ENCODE measurements at regions not wholly inside any gene's neighbourhood (a gene's known extent, or its start where the extent isn't known, plus 50 kb on each side); places are given as distances from the start of the nearest gene placed in this dataset.

- Histone ChIP-seq H3K4me3 (ENCODE audit: insufficient read depth, low read depth, low read length) (no peak overlapping the region), H3K27me3 (ENCODE audit: control insufficient read depth, insufficient read depth, low read length) (no peaks in the 10 kb centered on the region), H2BK120ac (ENCODE audit: low read depth, low read length) (no peak overlapping the region), H3K9ac (ENCODE audit: low read depth, low read length) (no peak overlapping the region), H2BK20ac (ENCODE audit: low read depth, low read length) (no peak overlapping the region), H2AK5ac (ENCODE audit: low read depth, low read length) (no peak overlapping the region), H4K5ac (ENCODE audit: low read depth, low read length) (no peak overlapping the region), H4K8ac (ENCODE audit: low read depth in 2 of 2, low read length in 2 of 2) (no peak overlapping the region), H3K4me2 (ENCODE audit: low read depth, low read length) (no peak overlapping the region), H3K79me1 (ENCODE audit: low read depth in 1 of 2, low read length in 2 of 2) (no peaks in the 10 kb centered on the region), H3K36me3 (ENCODE audit: control insufficient read depth, insufficient read depth, low read length) (no peaks in the 10 kb centered on the region), H3K23ac (ENCODE audit: low read depth, low read length) (no peak overlapping the region), H3K14ac (replicated peaks; ENCODE audit: low read depth, low read length) (no peak overlapping the region), H2BK5ac (ENCODE audit: low read depth, low read length, poor library complexity, severe bottlenecking) (no peak overlapping the region), H3K9me1 (ENCODE audit: insufficient read depth, low read length) (no peaks in the 10 kb centered on the region), H3K4me1 (ENCODE audit: control insufficient read depth, insufficient read depth, low read length) (no peaks in the 10 kb centered on the region), H3K4ac (ENCODE audit: low read depth, low read length) (no peak overlapping the region), H4K20me1 (ENCODE audit: insufficient read depth, low read length) (no peaks in the 10 kb centered on the region), H3K18ac (ENCODE audit: low read depth, low read length) (no peak overlapping the region), H4K91ac (ENCODE audit: insufficient read depth, low read depth, low read length) (no peak overlapping the region), H2AFZ (replicated peaks; ENCODE audit: low read length, poor library complexity) (no peak overlapping the region), H3K27ac (ENCODE audit: insufficient read depth, low read length) (no peak overlapping the region), H3K56ac (ENCODE audit: extremely low read depth, insufficient read depth, low read length) (no peak overlapping the region), H2BK15ac (ENCODE audit: low read depth, low read length) (no peak overlapping the region), H2AK9ac (replicated peaks; ENCODE audit: low read depth, low read length, poor library complexity) (no peak overlapping the region), H3K9me3 (ENCODE audit: control insufficient read depth, insufficient read depth, low read length) (peaks cover 4% of the 10 kb centered on the region)
- ATAC-seq (ENCODE audit: low read depth) (no peak), DNase-seq (no peak)
- no peak for TF ChIP-seq NFE2L2 (IDR thresholded peaks at IDR 0.05; ENCODE audit: low read depth, low read length)
- no peak for TF ChIP-seq RAD21 (IDR thresholded peaks at IDR 0.05; ENCODE audit: low read length)
- no peak for TF ChIP-seq ELK1 (IDR thresholded peaks at IDR 0.05; ENCODE audit: borderline replicate concordance, low read depth, low read length)
- no peak for TF ChIP-seq MXI1 (IDR thresholded peaks at IDR 0.05; ENCODE audit: borderline replicate concordance, low read depth, low read length)
- no peak for TF ChIP-seq CEBPB (IDR thresholded peaks at IDR 0.05; ENCODE audit: low read depth, low read length)
- ChIA-PET CTCF (interaction anchor here (0.5 kb wide), 1 partner anchor 16 kb away, joined by 3 read pairs; no protein-coding TSS in a partner anchor), POLR2A (ENCODE audit: unreplicated experiment) (no interaction called here)
- dilution Hi-C loops (cut with HindIII; ENCODE audit: low sequenced_read_pairs, unreplicated experiment) = no loop called here
- BruUV-seq (replicated peaks) = no TSS peak
- intact Hi-C loops (cut with micrococcal nuclease) = no loop called here
- in situ Hi-C loops (cut with MboI; ENCODE audit: low sequenced_read_pairs) = no loop called here
- no CpG with 5 or more reads among the region's 2 CpGs for WGBS, 2 experiments (ENCODE audit: extremely low coverage in 2 of 2, insufficient read length in 1 of 2)
Observed at GRCh38 chr15:87207251-87207650, 1049.3 kb downstream of the NTRK3 start.
